ENCODE measurements at regions not wholly inside any gene's neighbourhood (a gene's known extent, or its start where the extent isn't known, plus 50 kb on each side); places are given as distances from the start of the nearest gene placed in this dataset.

- no peaks in the 10 kb centered on the region for H3K9me3 ChIP-seq (ENCODE audit: control insufficient read depth, insufficient read depth, low read depth, low read length)
- H3K4me1 ChIP-seq (ENCODE audit: control insufficient read depth, insufficient read depth, low read length), result no peaks in the 10 kb centered on the region
- H3K27me3 ChIP-seq (ENCODE audit: control insufficient read depth, insufficient read depth, low read length), result no peaks in the 10 kb centered on the region
- H3K9ac ChIP-seq (ENCODE audit: low read length), result no peak overlapping the region
- H3K27ac ChIP-seq (ENCODE audit: low read depth, low read length), result no peak overlapping the region
- H3K36me3 ChIP-seq (ENCODE audit: control insufficient read depth, insufficient read depth, low read length), result no peaks in the 10 kb centered on the region
- no peak overlapping the region for H3K4me3 ChIP-seq (ENCODE audit: low read depth, low read length)
These were observed 180.1 kb downstream of the SYK start for GRCh38 chr9:90981726-90982125.

- no peaks in the 10 kb centered on the region for H3K9me3 ChIP-seq (ENCODE audit: control insufficient read depth, insufficient read depth, low read depth, low read length)
- no peak overlapping the region for H3K9ac ChIP-seq (ENCODE audit: low read length)
- H3K27ac ChIP-seq (ENCODE audit: low read depth, low read length), result no peak overlapping the region
- H3K27me3 ChIP-seq (ENCODE audit: control insufficient read depth, insufficient read depth, low read length), result no peaks in the 10 kb centered on the region
- H3K4me3 ChIP-seq (ENCODE audit: low read depth, low read length), result no peak overlapping the region
- H3K36me3 ChIP-seq (ENCODE audit: control insufficient read depth, insufficient read depth, low read length), result no peaks in the 10 kb centered on the region
- H3K4me1 ChIP-seq (ENCODE audit: control insufficient read depth, insufficient read depth, low read length), result no peaks in the 10 kb centered on the region
These were observed 181.8 kb downstream of the SYK start for GRCh38 chr9:90983394-90983793.

GRCh38 chr9:90985631-90986030, 184.0 kb downstream of the SYK start:
- no peaks in the 10 kb centered on the region for H3K36me3 ChIP-seq (ENCODE audit: control insufficient read depth, insufficient read depth, low read length)
- H3K4me3 ChIP-seq (ENCODE audit: low read depth, low read length), result no peak overlapping the region
- no peak overlapping the region for H3K9ac ChIP-seq (ENCODE audit: low read length)
- no peaks in the 10 kb centered on the region for H3K9me3 ChIP-seq (ENCODE audit: control insufficient read depth, insufficient read depth, low read depth, low read length)
- no peaks in the 10 kb centered on the region for H3K4me1 ChIP-seq (ENCODE audit: control insufficient read depth, insufficient read depth, low read length)
- no peaks in the 10 kb centered on the region for H3K27me3 ChIP-seq (ENCODE audit: control insufficient read depth, insufficient read depth, low read length)
- H3K27ac ChIP-seq (ENCODE audit: low read depth, low read length), result no peak overlapping the region

GRCh38 chr9:90986161-90986560, 184.5 kb downstream of the SYK start:
- no peaks in the 10 kb centered on the region for H3K9me3 ChIP-seq (ENCODE audit: control insufficient read depth, insufficient read depth, low read depth, low read length)
- H3K27me3 ChIP-seq (ENCODE audit: control insufficient read depth, insufficient read depth, low read length), result no peaks in the 10 kb centered on the region
- no peak overlapping the region for H3K9ac ChIP-seq (ENCODE audit: low read length)
- no peaks in the 10 kb centered on the region for H3K36me3 ChIP-seq (ENCODE audit: control insufficient read depth, insufficient read depth, low read length)
- no peaks in the 10 kb centered on the region for H3K4me1 ChIP-seq (ENCODE audit: control insufficient read depth, insufficient read depth, low read length)
- H3K27ac ChIP-seq (ENCODE audit: low read depth, low read length), result no peak overlapping the region
- H3K4me3 ChIP-seq (ENCODE audit: low read depth, low read length), result no peak overlapping the region

GRCh38 chr9:90987566-90987965, 185.9 kb downstream of the SYK start:
- Histone ChIP-seq H3K9me3 (ENCODE audit: control insufficient read depth, insufficient read depth, low read depth, low read length) (no peaks in the 10 kb centered on the region), H3K9ac (ENCODE audit: low read length) (no peak overlapping the region), H3K4me3 (ENCODE audit: low read depth, low read length) (no peak overlapping the region), H3K4me1 (ENCODE audit: control insufficient read depth, insufficient read depth, low read length) (no peaks in the 10 kb centered on the region), H3K27me3 (ENCODE audit: control insufficient read depth, insufficient read depth, low read length) (no peaks in the 10 kb centered on the region), H3K27ac (ENCODE audit: low read depth, low read length) (no peak overlapping the region), H3K36me3 (ENCODE audit: control insufficient read depth, insufficient read depth, low read length) (no peaks in the 10 kb centered on the region)

- no peaks in the 10 kb centered on the region for H3K27me3 ChIP-seq (ENCODE audit: control insufficient read depth, insufficient read depth, low read length)
- H3K4me1 ChIP-seq (ENCODE audit: control insufficient read depth, insufficient read depth, low read length), result no peaks in the 10 kb centered on the region
These were observed 186.7 kb downstream of the SYK start for GRCh38 chr9:90988318-90988717.

GRCh38 chr9:90991953-90992352, 190.3 kb downstream of the SYK start:
- no peak overlapping the region for H3K4me3 ChIP-seq (ENCODE audit: low read depth, low read length)
- H3K27me3 ChIP-seq (ENCODE audit: control insufficient read depth, insufficient read depth, low read length), result no peaks in the 10 kb centered on the region
- H3K36me3 ChIP-seq (ENCODE audit: control insufficient read depth, insufficient read depth, low read length), result no peaks in the 10 kb centered on the region
- peaks cover 6% of the 10 kb centered on the region; the same call in 1 of the 2 replicates for H3K4me1 ChIP-seq (ENCODE audit: control insufficient read depth, insufficient read depth, low read length)
- H3K27ac ChIP-seq (ENCODE audit: low read depth, low read length), result no peak overlapping the region
- H3K9me3 ChIP-seq (ENCODE audit: control insufficient read depth, insufficient read depth, low read depth, low read length), result no peaks in the 10 kb centered on the region
- H3K9ac ChIP-seq (ENCODE audit: low read length), result no peak overlapping the region

More at GRCh38 chr9:90988318-90988717, 186.7 kb downstream of the SYK start:
- no peak overlapping the region for H3K4me3 ChIP-seq (ENCODE audit: low read depth, low read length)
- H3K9me3 ChIP-seq (ENCODE audit: control insufficient read depth, insufficient read depth, low read depth, low read length), result no peaks in the 10 kb centered on the region
- no peak overlapping the region for H3K27ac ChIP-seq (ENCODE audit: low read depth, low read length)
- H3K36me3 ChIP-seq (ENCODE audit: control insufficient read depth, insufficient read depth, low read length), result no peaks in the 10 kb centered on the region
- no peak overlapping the region for H3K9ac ChIP-seq (ENCODE audit: low read length)

GRCh38 chr9:90995516-90995915, 193.9 kb downstream of the SYK start:
- Histone ChIP-seq H3K27ac (ENCODE audit: low read depth, low read length) (no peak overlapping the region), H3K4me1 (ENCODE audit: control insufficient read depth, insufficient read depth, low read length) (peaks cover 6% of the 10 kb centered on the region; the same call in 1 of the 2 replicates), H3K36me3 (ENCODE audit: control insufficient read depth, insufficient read depth, low read length) (no peaks in the 10 kb centered on the region), H3K4me3 (ENCODE audit: low read depth, low read length) (no peak overlapping the region), H3K9me3 (ENCODE audit: control insufficient read depth, insufficient read depth, low read depth, low read length) (no peaks in the 10 kb centered on the region), H3K27me3 (ENCODE audit: control insufficient read depth, insufficient read depth, low read length) (no peaks in the 10 kb centered on the region), H3K9ac (ENCODE audit: low read length) (no peak overlapping the region)

GRCh38 chr9:90996154-90997065, 194.8 kb downstream of the SYK start:
- no peak overlapping the region for H3K27ac ChIP-seq (ENCODE audit: low read depth, low read length)
- H3K36me3 ChIP-seq (ENCODE audit: control insufficient read depth, insufficient read depth, low read length), result no peaks in the 10 kb centered on the region
- H3K27me3 ChIP-seq (ENCODE audit: control insufficient read depth, insufficient read depth, low read length), result no peaks in the 10 kb centered on the region
- no peak overlapping the region for H3K4me3 ChIP-seq (ENCODE audit: low read depth, low read length)
- peaks cover 6% of the 10 kb centered on the region; the same call in 1 of the 2 replicates for H3K4me1 ChIP-seq (ENCODE audit: control insufficient read depth, insufficient read depth, low read length)
- 0 out of 2 replicates have a peak, but pooled peaks cover 2% of the 10 kb centered on the region for H3K9me3 ChIP-seq (ENCODE audit: control insufficient read depth, insufficient read depth, low read depth, low read length)
- H3K9ac ChIP-seq (ENCODE audit: low read length), result no peak overlapping the region

- Histone ChIP-seq H3K4me1 (ENCODE audit: control insufficient read depth, insufficient read depth, low read length) (peaks cover 6% of the 10 kb centered on the region; the same call in 1 of the 2 replicates), H3K9ac (ENCODE audit: low read length) (no peak overlapping the region), H3K9me3 (ENCODE audit: control insufficient read depth, insufficient read depth, low read depth, low read length) (peaks cover 19% of the 10 kb centered on the region), H3K27ac (ENCODE audit: low read depth, low read length) (no peak overlapping the region), H3K36me3 (ENCODE audit: control insufficient read depth, insufficient read depth, low read length) (no peaks in the 10 kb centered on the region), H3K4me3 (ENCODE audit: low read depth, low read length) (no peak overlapping the region), H3K27me3 (ENCODE audit: control insufficient read depth, insufficient read depth, low read length) (no peaks in the 10 kb centered on the region)
These were observed 197.0 kb downstream of the SYK start for GRCh38 chr9:90998573-90998972.

All from HUES6 (cell line).